Left lung (tissue), 4 donors: ENCODE measurements at regions not wholly inside any gene's neighbourhood (a gene's known extent, or its start where the extent isn't known, plus 50 kb on each side); places are given as distances from the start of the nearest gene placed in this dataset.
A peak's percentile ranks its signal among the peaks of the same experiment; 100 is the strongest.

ENCODE experiments used
- ATAC-seq: fragments of 200-7000 bp; cut with Tn5 transposase; one replicate; pipeline ENCODE4 v1.9.1; 2020; ENCODE audit warnings: moderate library complexity
- DNase-seq, 4 donors: peaks; one replicate each; pipeline ENCODE4 v3.0.0-alpha.2; 2013 to 2020
- H3K27ac ChIP-seq, 2 donors: fragments of 200-600 bp; sonication (generic) in 1 of 2; one replicate each; pipeline versions ENCODE4 v1.5.0 to v1.8.0; 2020 to 2021
- H3K27me3 ChIP-seq, 2 donors: fragments of 200-600 bp; sonication (generic) in 1 of 2; one replicate each; pipeline versions ENCODE4 v1.5.0 to v1.8.0; 2020 to 2021
- H3K36me3 ChIP-seq, 2 donors: fragments of 200-600 bp; sonication (generic) in 1 of 2; one replicate each; pipeline versions ENCODE4 v1.5.0 to v1.8.0; 2020 to 2021
- H3K4me1 ChIP-seq, 2 donors: fragments of 200-600 bp; one replicate each; pipeline ENCODE4 v1.8.0; 2021
- H3K4me3 ChIP-seq, 2 donors: fragments of 200-600 bp; sonication (generic) in 1 of 2; one replicate each; pipeline versions ENCODE4 v1.5.0 to v1.8.0; 2020 to 2021; ENCODE audit warnings: mild to moderate bottlenecking in 1 of 2
- H3K9me3 ChIP-seq, 2 donors: fragments of 200-600 bp; sonication (generic) in 1 of 2; one replicate each; pipeline versions ENCODE4 v1.5.0 to v1.8.0; 2020 to 2021
- CTCF ChIP-seq, 2 donors: fragments of 200-600 bp; sonication (generic) in 1 of 2; IDR thresholded peaks; one replicate each; pipeline versions ENCODE4 v1.5.0 to v1.8.0; 2021; ENCODE audit warnings: antibody characterized with exemption in 2 of 2
- intact Hi-C, 2 donors: fragments of 100-400 bp; cut with DNase I; formaldehyde crosslinking; loops; one replicate each; pipeline versions ENCODE4 v1.11.2 to v1.14.2; 2022
- donor health status: DM: no; HTN: yes; CAD: no.
- donor health status: DM: no; HTN: no; CAD: no.

- intact Hi-C loops = no loop called here
- H3K36me3 ChIP-seq = no peaks in the 10 kb centered on the region
- no peak overlapping the region for H3K4me3 ChIP-seq
- H3K27ac ChIP-seq = no peak overlapping the region
- H3K9me3 ChIP-seq = no peaks in the 10 kb centered on the region
- H3K27me3 ChIP-seq = no peaks in the 10 kb centered on the region
- peak in 1 of 4 donors; percentile 5 for DNase-seq
- TF ChIP-seq CTCF (IDR thresholded peaks at IDR 0.05) = no peak
- H3K4me1 ChIP-seq = no peaks in the 10 kb centered on the region
- no peak for ATAC-seq
Measured at GRCh38 chr21:16007943-16008342, 278.2 kb downstream of the USP25 start.

- Histone ChIP-seq H3K4me3 (no peak overlapping the region), H3K9me3 (no peaks in the 10 kb centered on the region), H3K27ac (no peak overlapping the region), H3K27me3 (no peaks in the 10 kb centered on the region), H3K4me1 (no peaks in the 10 kb centered on the region), H3K36me3 (no peaks in the 10 kb centered on the region)
- no peak for TF ChIP-seq CTCF (IDR thresholded peaks at IDR 0.05)
- no peak for ATAC-seq
- intact Hi-C loops = no loop called here
- DNase-seq = no peak
Measured at GRCh38 chr21:16011719-16012118, 281.9 kb downstream of the USP25 start.

GRCh38 chr21:16013570-16013969 is 283.8 kb downstream of the USP25 start:
- no peak for TF ChIP-seq CTCF (IDR thresholded peaks at IDR 0.05)
- intact Hi-C loops = no loop called here
- no peak for DNase-seq
- no peak overlapping the region for H3K4me3 ChIP-seq
- no peaks in the 10 kb centered on the region for H3K36me3 ChIP-seq
- H3K27ac ChIP-seq = no peak overlapping the region
- ATAC-seq = peak; percentile 68
- H3K9me3 ChIP-seq = no peaks in the 10 kb centered on the region
- no peaks in the 10 kb centered on the region for H3K4me1 ChIP-seq
- no peaks in the 10 kb centered on the region for H3K27me3 ChIP-seq

- Histone ChIP-seq H3K9me3 (no peaks in the 10 kb centered on the region), H3K27me3 (no peaks in the 10 kb centered on the region), H3K4me3 (no peak overlapping the region), H3K4me1 (no peaks in the 10 kb centered on the region), H3K36me3 (no peaks in the 10 kb centered on the region), H3K27ac (no peak overlapping the region)
- intact Hi-C loops = no loop called here
- no peak for TF ChIP-seq CTCF (IDR thresholded peaks at IDR 0.05)
- DNase-seq = no peak
- ATAC-seq = no peak
Measured at GRCh38 chr21:16020878-16021277, 291.1 kb downstream of the USP25 start.

GRCh38 chr21:16022116-16022515 is 292.3 kb downstream of the USP25 start:
- ATAC-seq = no peak
- no peak overlapping the region for H3K27ac ChIP-seq
- H3K27me3 ChIP-seq = no peaks in the 10 kb centered on the region
- intact Hi-C loops = no loop called here
- TF ChIP-seq CTCF (IDR thresholded peaks at IDR 0.05) = no peak
- no peaks in the 10 kb centered on the region for H3K9me3 ChIP-seq
- no peak for DNase-seq
- no peaks in the 10 kb centered on the region for H3K4me1 ChIP-seq
- H3K4me3 ChIP-seq = no peak overlapping the region
- H3K36me3 ChIP-seq = no peaks in the 10 kb centered on the region
